Mesothelial cell of epicardium (in vitro differentiated cells): ENCODE measurements at regions not wholly inside any gene's neighbourhood (a gene's known extent, or its start where the extent isn't known, plus 50 kb on each side); places are given as distances from the start of the nearest gene placed in this dataset.
"Not testable (repeated sequence)": the region's sequence is repeated elsewhere in the genome, so short reads cannot be mapped to it uniquely, and the experiment has no call there.

Source experiments
- DNase-seq, 2 experiments: peaks; one replicate each; pipeline ENCODE4 v3.0.0; 2021; ENCODE audit warnings: low spot score in 2 of 2; ENCODE audit not compliant: unreplicated experiment in 2 of 2
- H3K27ac Mint-ChIP-seq: 2 replicates; pipeline ENCODE4 v1.8.0; 2021; ENCODE audit warnings: mixed read lengths
- H3K27me3 Mint-ChIP-seq: 2 replicates; pipeline ENCODE4 v1.8.0; 2021; ENCODE audit warnings: low read depth, mixed read lengths
- H3K36me3 Mint-ChIP-seq: 2 replicates; pipeline ENCODE4 v1.8.0; 2021; ENCODE audit warnings: mixed read lengths
- H3K4me1 Mint-ChIP-seq: 2 replicates; pipeline ENCODE4 v1.8.0; 2021; ENCODE audit warnings: mixed read lengths
- H3K4me3 Mint-ChIP-seq: 2 replicates; pipeline ENCODE4 v1.8.0; 2021; ENCODE audit warnings: mild to moderate bottlenecking, moderate library complexity, mixed read lengths
- H3K9me3 Mint-ChIP-seq: 2 replicates; pipeline ENCODE4 v1.8.0; 2021; ENCODE audit warnings: mixed read lengths
- TF ChIP-seq, protein P1 (sequence below): fragments of 200-600 bp; sonication (generic); IDR thresholded peaks from one replicate; pipeline ENCODE4 v1.5.0; 2021; ENCODE audit warnings: antibody characterized with exemption; ENCODE audit not compliant: unreplicated experiment

DNA sequence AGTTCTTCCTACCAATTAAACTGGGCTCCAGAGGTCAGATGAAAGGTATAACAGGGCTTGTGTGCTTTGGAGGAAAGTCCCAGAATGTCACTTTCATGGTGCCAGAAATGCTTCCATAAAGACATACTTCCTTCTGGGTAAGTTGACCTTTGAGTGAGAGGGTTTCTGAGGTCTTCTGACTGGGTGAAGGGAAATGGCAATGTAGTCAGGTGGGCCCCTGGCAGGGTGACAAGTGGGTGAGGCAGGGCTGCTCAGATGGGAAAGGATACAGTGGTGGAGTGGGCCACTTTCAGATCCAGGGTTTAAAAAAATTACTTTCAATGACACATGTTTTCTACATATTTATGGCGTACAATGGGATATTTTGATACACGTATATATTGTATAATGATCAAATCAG lies 136.5 kb upstream of the PITX1 start:
- no peaks in the 10 kb centered on the region for H3K36me3 Mint-ChIP-seq
- no peaks in the 10 kb centered on the region for H3K9me3 Mint-ChIP-seq
- no peak overlapping the region for H3K27ac Mint-ChIP-seq
- no peaks in the 10 kb centered on the region for H3K4me1 Mint-ChIP-seq
- H3K4me3 Mint-ChIP-seq = no peak overlapping the region
- H3K27me3 Mint-ChIP-seq = peaks cover 76% of the 10 kb centered on the region
- DNase-seq = no peak
- TF ChIP-seq, protein P1, sequence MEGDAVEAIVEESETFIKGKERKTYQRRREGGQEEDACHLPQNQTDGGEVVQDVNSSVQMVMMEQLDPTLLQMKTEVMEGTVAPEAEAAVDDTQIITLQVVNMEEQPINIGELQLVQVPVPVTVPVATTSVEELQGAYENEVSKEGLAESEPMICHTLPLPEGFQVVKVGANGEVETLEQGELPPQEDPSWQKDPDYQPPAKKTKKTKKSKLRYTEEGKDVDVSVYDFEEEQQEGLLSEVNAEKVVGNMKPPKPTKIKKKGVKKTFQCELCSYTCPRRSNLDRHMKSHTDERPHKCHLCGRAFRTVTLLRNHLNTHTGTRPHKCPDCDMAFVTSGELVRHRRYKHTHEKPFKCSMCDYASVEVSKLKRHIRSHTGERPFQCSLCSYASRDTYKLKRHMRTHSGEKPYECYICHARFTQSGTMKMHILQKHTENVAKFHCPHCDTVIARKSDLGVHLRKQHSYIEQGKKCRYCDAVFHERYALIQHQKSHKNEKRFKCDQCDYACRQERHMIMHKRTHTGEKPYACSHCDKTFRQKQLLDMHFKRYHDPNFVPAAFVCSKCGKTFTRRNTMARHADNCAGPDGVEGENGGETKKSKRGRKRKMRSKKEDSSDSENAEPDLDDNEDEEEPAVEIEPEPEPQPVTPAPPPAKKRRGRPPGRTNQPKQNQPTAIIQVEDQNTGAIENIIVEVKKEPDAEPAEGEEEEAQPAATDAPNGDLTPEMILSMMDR = no peak

DNA sequence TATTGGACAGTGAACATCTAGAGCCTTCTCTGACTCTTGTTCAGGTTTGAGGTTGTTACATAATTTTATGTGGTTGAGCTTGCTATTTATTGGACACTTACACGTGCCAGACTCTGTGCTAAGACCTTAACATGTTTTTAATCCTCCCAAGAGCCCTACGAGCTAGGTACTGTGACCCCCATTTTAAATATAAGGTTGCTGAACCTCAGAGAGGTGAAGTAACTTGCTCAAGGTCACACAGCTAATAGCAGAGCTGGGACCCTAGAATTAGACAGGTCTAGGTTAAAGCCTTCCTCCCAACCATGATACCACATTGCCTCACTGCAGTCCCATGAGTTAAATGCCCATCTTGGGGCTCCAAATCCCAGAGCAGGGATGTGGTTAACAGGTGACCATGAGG lies 135.7 kb upstream of the PITX1 start:
- Mint-ChIP-seq H3K27ac (no peak overlapping the region), H3K27me3 (peaks cover 80% of the 10 kb centered on the region), H3K36me3 (no peaks in the 10 kb centered on the region), H3K4me1 (no peaks in the 10 kb centered on the region), H3K9me3 (no peaks in the 10 kb centered on the region), H3K4me3 (no peak overlapping the region)
- TF ChIP-seq, protein P1 = no peak
- no peak for DNase-seq

DNA sequence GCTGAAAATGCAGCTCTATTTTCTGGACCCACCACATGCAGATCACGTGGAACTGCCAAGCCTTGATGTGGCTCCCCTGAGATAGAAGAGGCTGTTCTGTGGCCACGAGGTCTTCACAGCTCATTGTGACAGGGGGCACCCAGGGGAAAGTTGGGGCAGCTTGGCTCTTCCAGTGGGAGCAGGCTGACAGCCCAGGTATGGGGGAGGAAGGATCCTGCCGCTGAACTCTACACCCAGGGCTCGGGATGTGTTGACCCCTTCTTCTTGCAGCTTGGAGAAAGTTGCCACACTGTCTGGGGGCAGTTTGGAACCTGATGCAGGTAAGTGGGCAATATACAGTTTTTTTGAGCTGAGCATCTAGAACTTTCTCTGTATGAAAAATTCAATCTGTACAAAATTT lies 133.6 kb upstream of the PITX1 start:
- Mint-ChIP-seq H3K27ac (no peak overlapping the region), H3K9me3 (no peaks in the 10 kb centered on the region), H3K27me3 (peaks cover 83% of the 10 kb centered on the region), H3K4me1 (no peaks in the 10 kb centered on the region), H3K4me3 (no peak overlapping the region), H3K36me3 (no peaks in the 10 kb centered on the region)
- DNase-seq = no peak
- TF ChIP-seq, protein P1 = no peak

DNA sequence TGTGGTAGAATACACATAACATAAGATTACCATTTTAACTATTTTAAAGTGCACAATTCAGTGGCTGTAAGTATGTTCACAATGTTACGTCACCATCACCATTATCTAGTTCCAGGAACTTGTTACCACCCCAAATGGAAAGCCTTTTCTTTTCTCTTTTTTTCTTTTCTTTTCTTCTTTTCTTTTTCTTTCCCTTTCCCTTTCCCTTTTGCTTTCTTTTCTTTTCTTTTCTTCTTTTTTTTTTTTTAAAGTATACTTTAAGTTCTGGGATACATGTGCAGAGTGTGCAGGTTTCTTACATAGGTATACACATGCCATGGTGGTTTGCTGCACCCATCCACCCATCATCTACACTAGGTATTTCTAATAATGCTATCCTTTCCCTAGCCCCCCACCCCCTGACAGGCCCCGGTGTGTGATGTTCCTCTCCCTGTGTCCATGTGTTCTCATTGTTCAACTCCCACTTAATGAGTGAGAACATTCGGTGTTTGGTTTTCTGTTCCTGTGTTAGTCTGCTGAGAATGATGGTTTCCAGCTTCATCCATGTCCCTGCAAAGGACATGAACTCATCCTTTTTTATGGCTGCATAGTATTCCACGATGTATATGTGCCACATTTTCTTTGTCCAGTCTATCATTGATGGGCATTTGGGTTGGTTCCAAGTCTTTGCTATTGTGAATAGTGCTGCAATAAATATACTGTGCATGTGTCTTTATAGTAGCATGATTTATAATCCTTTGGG lies 131.0 kb upstream of the PITX1 start:
- H3K36me3 Mint-ChIP-seq, H3K9me3 Mint-ChIP-seq, H3K27ac Mint-ChIP-seq, H3K4me3 Mint-ChIP-seq, DNase-seq, H3K4me1 Mint-ChIP-seq: not testable (repeated sequence)
- peaks cover 79% of the 10 kb centered on the region for H3K27me3 Mint-ChIP-seq

DNA sequence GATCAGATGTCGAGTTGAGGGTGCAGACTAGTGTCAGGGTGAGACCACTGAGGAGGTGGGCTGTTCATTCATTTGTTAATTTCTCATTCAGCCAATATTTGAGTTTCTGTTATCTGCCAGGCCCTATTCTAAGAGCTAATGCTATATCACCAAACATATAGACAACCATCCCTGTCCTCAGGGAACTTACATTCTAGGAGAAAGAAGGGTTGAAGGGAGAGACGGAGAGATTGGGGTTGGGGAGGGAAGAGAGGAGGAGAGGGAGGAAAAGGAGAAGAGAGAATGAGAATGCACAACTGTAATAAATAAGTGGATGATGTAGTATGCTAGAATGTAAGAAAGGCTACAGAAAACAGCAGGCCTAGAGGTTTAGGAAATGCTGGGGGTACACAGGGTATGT lies 129.9 kb upstream of the PITX1 start:
- Mint-ChIP-seq H3K27ac (no peak overlapping the region), H3K4me1 (no peaks in the 10 kb centered on the region), H3K27me3 (peaks cover 79% of the 10 kb centered on the region), H3K4me3 (no peak overlapping the region), H3K36me3 (peaks cover 2% of the 10 kb centered on the region), H3K9me3 (peaks cover 15% of the 10 kb centered on the region)
- DNase-seq = no peak
- TF ChIP-seq, protein P1 = no peak

DNA sequence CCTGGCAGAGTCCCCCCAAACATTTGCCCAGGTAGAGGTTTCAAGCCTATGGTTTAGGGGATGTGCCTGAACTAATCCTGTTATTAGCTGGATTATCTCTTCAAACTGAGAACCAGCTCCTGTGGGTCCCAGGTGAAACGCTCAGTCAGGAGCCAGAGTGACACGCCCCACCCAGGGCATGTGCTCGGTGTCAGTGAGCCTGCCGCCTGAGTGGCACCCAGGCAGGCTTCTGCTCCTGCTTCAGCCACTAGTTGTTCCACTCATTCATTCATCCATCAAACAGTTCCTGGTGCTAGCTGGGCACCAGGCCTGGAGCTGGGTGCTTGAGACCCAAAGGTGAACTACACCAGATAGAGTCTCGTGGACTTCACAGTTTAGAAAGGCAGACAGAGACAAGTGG lies 129.4 kb upstream of the PITX1 start:
- TF ChIP-seq, protein P1 = no peak
- Mint-ChIP-seq H3K4me1 (no peaks in the 10 kb centered on the region), H3K27me3 (peaks cover 74% of the 10 kb centered on the region), H3K36me3 (peaks cover 2% of the 10 kb centered on the region), H3K4me3 (no peak overlapping the region), H3K27ac (no peak overlapping the region), H3K9me3 (peaks cover 21% of the 10 kb centered on the region)
- no peak for DNase-seq
